Neuron (in vitro differentiated cells): ENCODE measurements at regions not wholly inside any gene's neighbourhood (a gene's known extent, or its start where the extent isn't known, plus 50 kb on each side); places are given as distances from the start of the nearest gene placed in this dataset.

Experiments used
- H2AFZ ChIP-seq: one replicate; pipeline ENCODE4 v1.6.1; 2013; ENCODE audit warnings: low read depth, mild to moderate bottlenecking, inconsistent platforms, low read length, moderate library complexity
- H3K27me3 ChIP-seq: one replicate; pipeline ENCODE4 v1.6.1; 2013; ENCODE audit warnings: low read length; ENCODE audit not compliant: insufficient read depth
- H3K36me3 ChIP-seq: one replicate; pipeline ENCODE4 v1.6.1; 2013; ENCODE audit warnings: low read length; ENCODE audit not compliant: insufficient read depth
- H3K4me1 ChIP-seq: one replicate; pipeline ENCODE4 v1.6.1; 2013; ENCODE audit warnings: low read length; ENCODE audit not compliant: insufficient read depth
- H3K4me3 ChIP-seq: 2 replicates; pipeline ENCODE4 v1.5.1; 2013; ENCODE audit warnings: mild to moderate bottlenecking, low read length, moderate library complexity
- H3K9me3 ChIP-seq: one replicate; pipeline ENCODE4 v1.6.1; 2013; ENCODE audit warnings: low read length

GRCh38 chr10:57986422-57986821 is 281.3 kb downstream of the IPMK start:
- Histone ChIP-seq H3K4me3 (no peak overlapping the region), H3K27me3 (no peaks in the 10 kb centered on the region), H3K9me3 (no peaks in the 10 kb centered on the region), H3K36me3 (no peaks in the 10 kb centered on the region), H2AFZ (no peak overlapping the region), H3K4me1 (no peaks in the 10 kb centered on the region)

GRCh38 chr10:57983281-57983791 is 284.4 kb downstream of the IPMK start:
- H3K36me3 ChIP-seq = no peaks in the 10 kb centered on the region
- H3K27me3 ChIP-seq = no peaks in the 10 kb centered on the region
- H3K4me1 ChIP-seq = no peaks in the 10 kb centered on the region
- no peaks in the 10 kb centered on the region for H3K9me3 ChIP-seq
- H3K4me3 ChIP-seq = no peak overlapping the region
- H2AFZ ChIP-seq = no peak overlapping the region

GRCh38 chr10:57982091-57982490 is 285.6 kb downstream of the IPMK start:
- H3K4me3 ChIP-seq = no peak overlapping the region
- no peaks in the 10 kb centered on the region for H3K36me3 ChIP-seq
- H3K27me3 ChIP-seq = no peaks in the 10 kb centered on the region
- H3K4me1 ChIP-seq = no peaks in the 10 kb centered on the region
- no peaks in the 10 kb centered on the region for H3K9me3 ChIP-seq
- H2AFZ ChIP-seq = no peak overlapping the region

GRCh38 chr10:57979956-57980355 is 287.7 kb downstream of the IPMK start:
- Histone ChIP-seq H3K4me3 (no peak overlapping the region), H3K9me3 (no peaks in the 10 kb centered on the region), H2AFZ (no peak overlapping the region), H3K4me1 (no peaks in the 10 kb centered on the region), H3K36me3 (no peaks in the 10 kb centered on the region), H3K27me3 (no peaks in the 10 kb centered on the region)

- Histone ChIP-seq H3K4me1 (no peaks in the 10 kb centered on the region), H3K27me3 (no peaks in the 10 kb centered on the region), H3K9me3 (no peaks in the 10 kb centered on the region), H3K4me3 (no peak overlapping the region), H2AFZ (no peak overlapping the region), H3K36me3 (no peaks in the 10 kb centered on the region)
Observed at GRCh38 chr10:57979491-57979890, 288.2 kb downstream of the IPMK start.

- Histone ChIP-seq H3K4me3 (no peak overlapping the region), H3K36me3 (no peaks in the 10 kb centered on the region), H3K9me3 (no peaks in the 10 kb centered on the region), H2AFZ (no peak overlapping the region), H3K4me1 (no peaks in the 10 kb centered on the region), H3K27me3 (no peaks in the 10 kb centered on the region)
Observed at GRCh38 chr10:57977262-57977661, 290.4 kb downstream of the IPMK start.

- H3K4me3 ChIP-seq = no peak overlapping the region
- H3K36me3 ChIP-seq = no peaks in the 10 kb centered on the region
- H2AFZ ChIP-seq = no peak overlapping the region
- no peaks in the 10 kb centered on the region for H3K27me3 ChIP-seq
- no peaks in the 10 kb centered on the region for H3K4me1 ChIP-seq
- no peaks in the 10 kb centered on the region for H3K9me3 ChIP-seq
Observed at GRCh38 chr10:57973451-57973850, 294.2 kb downstream of the IPMK start.

GRCh38 chr10:57972783-57973182 is 294.9 kb downstream of the IPMK start:
- Histone ChIP-seq H3K27me3 (no peaks in the 10 kb centered on the region), H3K4me1 (no peaks in the 10 kb centered on the region), H3K4me3 (no peak overlapping the region), H2AFZ (no peak overlapping the region), H3K36me3 (no peaks in the 10 kb centered on the region), H3K9me3 (no peaks in the 10 kb centered on the region)

GRCh38 chr10:57968328-57969016 is 299.2 kb downstream of the IPMK start:
- no peaks in the 10 kb centered on the region for H3K36me3 ChIP-seq
- no peak overlapping the region for H3K4me3 ChIP-seq
- no peaks in the 10 kb centered on the region for H3K9me3 ChIP-seq
- H3K27me3 ChIP-seq = no peaks in the 10 kb centered on the region
- no peak overlapping the region for H2AFZ ChIP-seq
- H3K4me1 ChIP-seq = no peaks in the 10 kb centered on the region

- H3K27me3 ChIP-seq = no peaks in the 10 kb centered on the region
- H3K36me3 ChIP-seq = no peaks in the 10 kb centered on the region
Observed at GRCh38 chr10:57964351-57964750, 303.3 kb downstream of the IPMK start.

GRCh38 chr10:57963546-57963945 is 304.1 kb downstream of the IPMK start:
- H3K9me3 ChIP-seq = no peaks in the 10 kb centered on the region
- no peak overlapping the region for H2AFZ ChIP-seq
- no peaks in the 10 kb centered on the region for H3K4me1 ChIP-seq
- no peaks in the 10 kb centered on the region for H3K36me3 ChIP-seq
- no peaks in the 10 kb centered on the region for H3K27me3 ChIP-seq
- no peak overlapping the region for H3K4me3 ChIP-seq

More at GRCh38 chr10:57964351-57964750, 303.3 kb downstream of the IPMK start:
- no peak overlapping the region for H2AFZ ChIP-seq
- no peaks in the 10 kb centered on the region for H3K4me1 ChIP-seq
- no peaks in the 10 kb centered on the region for H3K9me3 ChIP-seq
- H3K4me3 ChIP-seq = no peak overlapping the region

GRCh38 chr10:57962839-57963238 is 304.9 kb downstream of the IPMK start:
- H2AFZ ChIP-seq = no peak overlapping the region
- H3K9me3 ChIP-seq = no peaks in the 10 kb centered on the region
- no peaks in the 10 kb centered on the region for H3K4me1 ChIP-seq
- H3K27me3 ChIP-seq = no peaks in the 10 kb centered on the region
- no peak overlapping the region for H3K4me3 ChIP-seq
- H3K36me3 ChIP-seq = no peaks in the 10 kb centered on the region

- Histone ChIP-seq H3K36me3 (no peaks in the 10 kb centered on the region), H3K9me3 (no peaks in the 10 kb centered on the region), H2AFZ (no peak overlapping the region), H3K27me3 (no peaks in the 10 kb centered on the region), H3K4me3 (no peak overlapping the region), H3K4me1 (no peaks in the 10 kb centered on the region)
Observed at GRCh38 chr10:57961487-57961886, 306.2 kb downstream of the IPMK start.

GRCh38 chr10:57960406-57960805 is 307.3 kb downstream of the IPMK start:
- Histone ChIP-seq H3K27me3 (no peaks in the 10 kb centered on the region), H3K9me3 (no peaks in the 10 kb centered on the region), H3K4me3 (no peak overlapping the region), H2AFZ (no peak overlapping the region), H3K36me3 (no peaks in the 10 kb centered on the region), H3K4me1 (no peaks in the 10 kb centered on the region)
